H1 (cell line): ENCODE measurements at regions not wholly inside any gene's neighbourhood (a gene's known extent, or its start where the extent isn't known, plus 50 kb on each side); places are given as distances from the start of the nearest gene placed in this dataset.

ENCODE experiments used
- BACH1 ChIP-seq: IDR thresholded peaks from 2 replicates; pipeline ENCODE4 v1.6.1; 2012; ENCODE audit warnings: low read length, improper control_type of control experiment
- BCL11A ChIP-seq, 2 experiments: IDR thresholded peaks; one replicate each; pipeline ENCODE4 v1.6.1; 2011; ENCODE audit warnings: low read depth in 2 of 2, low read length in 2 of 2, mild to moderate bottlenecking in 2 of 2
- CREB1 ChIP-seq: IDR thresholded peaks from 2 replicates; pipeline ENCODE4 v1.6.1; 2012; ENCODE audit warnings: inconsistent platforms
- GTF2F1 ChIP-seq: IDR thresholded peaks from 2 replicates; pipeline ENCODE4 v1.6.1; 2012; ENCODE audit warnings: low read depth, low read length, improper control_type of control experiment, borderline replicate concordance
- HDAC2 ChIP-seq, 2 experiments: fragments of 300-600 bp in 1 of 2; sonication (generic) in 1 of 2; IDR thresholded peaks; 2 replicates each; pipeline ENCODE4 v1.6.1; 2011 to 2012; ENCODE audit warnings: low read depth in 2 of 2, low read length in 2 of 2, mild to moderate bottlenecking in 2 of 2, moderate library complexity in 2 of 2, borderline replicate concordance in 1 of 2, inconsistent platforms in 1 of 2
- NANOG ChIP-seq: IDR thresholded peaks from 2 replicates; pipeline ENCODE4 v1.6.1; 2011; ENCODE audit warnings: low read length, low read depth, mild to moderate bottlenecking, inconsistent platforms; ENCODE audit not compliant: insufficient read depth, poor library complexity, severe bottlenecking
- POLR2A ChIP-seq, 2 experiments: IDR thresholded peaks; 1 replicate in 1 of 2; 2 replicates in 1 of 2; pipeline ENCODE4 v1.6.1; 2011; ENCODE audit warnings: low read depth in 2 of 2, low read length in 2 of 2, mild to moderate bottlenecking in 2 of 2; ENCODE audit errors: control extremely low read depth in 1 of 2
- POU5F1 ChIP-seq: IDR thresholded peaks from 2 replicates; pipeline ENCODE4 v1.6.1; 2011; ENCODE audit warnings: low read depth, mild to moderate bottlenecking, low read length, moderate library complexity
- RBBP5 ChIP-seq: IDR thresholded peaks from 2 replicates; pipeline ENCODE4 v1.7.1; 2012; ENCODE audit warnings: low read depth, mild to moderate bottlenecking, inconsistent platforms, low read length, moderate library complexity, borderline replicate concordance
- RNF2 ChIP-seq: fragments of 200-900, 300-1000 bp; sonication (generic); IDR thresholded peaks from 2 replicates; pipeline ENCODE4 v1.7.1; 2016; ENCODE audit warnings: borderline replicate concordance, low read depth, mild to moderate bottlenecking, antibody characterized with exemption, low read length; ENCODE audit not compliant: poor library complexity, severe bottlenecking; ENCODE audit errors: missing control alignments
- SP2 ChIP-seq: IDR thresholded peaks from 2 replicates; pipeline ENCODE4 v1.6.1; 2012; ENCODE audit warnings: mild to moderate bottlenecking, low read length, inconsistent platforms
- TAF1 ChIP-seq: IDR thresholded peaks from 2 replicates; pipeline ENCODE4 v1.6.1; 2011; ENCODE audit warnings: mild to moderate bottlenecking, low read depth, low read length
- TCF12 ChIP-seq: IDR thresholded peaks from 2 replicates; pipeline ENCODE4 v1.6.1; 2011; ENCODE audit warnings: low read depth, mild to moderate bottlenecking, low read length
- TEAD4 ChIP-seq: IDR thresholded peaks from 2 replicates; pipeline ENCODE4 v1.6.1; 2012; ENCODE audit warnings: low read depth, low read length, inconsistent platforms, mixed read lengths
- ZNF274 ChIP-seq: IDR thresholded peaks from 2 replicates; pipeline ENCODE4 v1.7.0; 2012; ENCODE audit warnings: low read length, borderline replicate concordance; ENCODE audit errors: extremely low read depth
- TF ChIP-seq, protein P1 (sequence below): IDR thresholded peaks from 2 replicates; pipeline ENCODE4 v1.6.1; 2012; ENCODE audit warnings: inconsistent platforms
- TF ChIP-seq, protein P2 (sequence below): IDR thresholded peaks from 2 replicates; pipeline ENCODE4 v1.6.1; 2012; ENCODE audit warnings: inconsistent platforms
- TF ChIP-seq, protein P3 (sequence below): IDR thresholded peaks from 2 replicates; pipeline ENCODE4 v1.6.1; 2011; ENCODE audit warnings: low read length, improper control_type of control experiment
- TF ChIP-seq, protein P4 (sequence below), 3 experiments: IDR thresholded peaks; 1 replicate in 2 of 3; 2 replicates in 1 of 3; pipeline versions ENCODE4 v1.5.1 to v1.6.1; 2011; ENCODE audit warnings: low read length in 3 of 3, mild to moderate bottlenecking in 3 of 3, inconsistent platforms in 2 of 3, low read depth in 1 of 3, moderate library complexity in 1 of 3; ENCODE audit not compliant: insufficient read depth in 1 of 3; ENCODE audit errors: control extremely low read depth in 1 of 3

DNA sequence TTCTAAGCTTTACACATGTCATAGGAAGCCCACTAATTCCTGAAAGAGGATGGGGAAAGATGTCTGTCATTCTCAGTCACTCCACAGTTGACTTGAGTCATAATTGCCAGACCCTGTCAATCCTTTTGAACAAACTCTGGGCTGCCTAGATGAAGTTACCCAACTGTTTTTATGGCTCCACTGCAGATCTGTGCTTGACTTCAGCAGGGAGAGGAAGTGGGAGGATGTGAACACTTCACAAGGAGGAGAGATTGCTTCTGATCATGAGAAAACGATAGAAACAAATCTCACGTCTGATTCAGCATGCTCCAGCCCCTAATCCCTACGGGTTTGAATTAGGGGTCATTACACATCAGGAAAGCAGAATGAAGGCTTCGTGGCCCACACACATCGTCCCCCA, 596.6 kb upstream of the CELF2 start (continued):
- TF ChIP-seq TEAD4 (no peak), BACH1 (no peak), GTF2F1 (no peak), NANOG (no peak), POU5F1 (no peak), CREB1 (no peak), RNF2 (no peak), RBBP5 (no peak), TCF12 (no peak), SP2 (no peak), HDAC2 (IDR thresholded peaks at IDR 0.05; ENCODE audit: borderline replicate concordance in 1 of 2, low read depth in 2 of 2, low read length in 2 of 2) (no peak), TAF1 (no peak), POLR2A (IDR thresholded peaks at IDR 0.05; ENCODE audit: control extremely low read depth in 1 of 2, low read depth in 2 of 2, low read length in 2 of 2) (no peak), ZNF274 (no peak), BCL11A (IDR thresholded peaks at IDR 0.05; ENCODE audit: low read depth in 2 of 2, low read length in 2 of 2) (no peak)
- TF ChIP-seq, protein P1, sequence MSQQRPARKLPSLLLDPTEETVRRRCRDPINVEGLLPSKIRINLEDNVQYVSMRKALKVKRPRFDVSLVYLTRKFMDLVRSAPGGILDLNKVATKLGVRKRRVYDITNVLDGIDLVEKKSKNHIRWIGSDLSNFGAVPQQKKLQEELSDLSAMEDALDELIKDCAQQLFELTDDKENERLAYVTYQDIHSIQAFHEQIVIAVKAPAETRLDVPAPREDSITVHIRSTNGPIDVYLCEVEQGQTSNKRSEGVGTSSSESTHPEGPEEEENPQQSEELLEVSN, result no peak
- TF ChIP-seq, protein P2, sequence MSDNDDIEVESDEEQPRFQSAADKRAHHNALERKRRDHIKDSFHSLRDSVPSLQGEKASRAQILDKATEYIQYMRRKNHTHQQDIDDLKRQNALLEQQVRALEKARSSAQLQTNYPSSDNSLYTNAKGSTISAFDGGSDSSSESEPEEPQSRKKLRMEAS, result no peak
- TF ChIP-seq, protein P3, sequence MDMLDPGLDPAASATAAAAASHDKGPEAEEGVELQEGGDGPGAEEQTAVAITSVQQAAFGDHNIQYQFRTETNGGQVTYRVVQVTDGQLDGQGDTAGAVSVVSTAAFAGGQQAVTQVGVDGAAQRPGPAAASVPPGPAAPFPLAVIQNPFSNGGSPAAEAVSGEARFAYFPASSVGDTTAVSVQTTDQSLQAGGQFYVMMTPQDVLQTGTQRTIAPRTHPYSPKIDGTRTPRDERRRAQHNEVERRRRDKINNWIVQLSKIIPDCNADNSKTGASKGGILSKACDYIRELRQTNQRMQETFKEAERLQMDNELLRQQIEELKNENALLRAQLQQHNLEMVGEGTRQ, result no peak
- TF ChIP-seq, protein P4, sequence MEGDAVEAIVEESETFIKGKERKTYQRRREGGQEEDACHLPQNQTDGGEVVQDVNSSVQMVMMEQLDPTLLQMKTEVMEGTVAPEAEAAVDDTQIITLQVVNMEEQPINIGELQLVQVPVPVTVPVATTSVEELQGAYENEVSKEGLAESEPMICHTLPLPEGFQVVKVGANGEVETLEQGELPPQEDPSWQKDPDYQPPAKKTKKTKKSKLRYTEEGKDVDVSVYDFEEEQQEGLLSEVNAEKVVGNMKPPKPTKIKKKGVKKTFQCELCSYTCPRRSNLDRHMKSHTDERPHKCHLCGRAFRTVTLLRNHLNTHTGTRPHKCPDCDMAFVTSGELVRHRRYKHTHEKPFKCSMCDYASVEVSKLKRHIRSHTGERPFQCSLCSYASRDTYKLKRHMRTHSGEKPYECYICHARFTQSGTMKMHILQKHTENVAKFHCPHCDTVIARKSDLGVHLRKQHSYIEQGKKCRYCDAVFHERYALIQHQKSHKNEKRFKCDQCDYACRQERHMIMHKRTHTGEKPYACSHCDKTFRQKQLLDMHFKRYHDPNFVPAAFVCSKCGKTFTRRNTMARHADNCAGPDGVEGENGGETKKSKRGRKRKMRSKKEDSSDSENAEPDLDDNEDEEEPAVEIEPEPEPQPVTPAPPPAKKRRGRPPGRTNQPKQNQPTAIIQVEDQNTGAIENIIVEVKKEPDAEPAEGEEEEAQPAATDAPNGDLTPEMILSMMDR (IDR thresholded peaks at IDR 0.05; ENCODE audit: control extremely low read depth in 1 of 3, insufficient read depth in 1 of 3, low read depth in 1 of 3, low read length in 3 of 3), result no peak
- TF ChIP-seq, all 59 proteins: peak for 0
